H9 (cell line): ENCODE measurements at regions not wholly inside any gene's neighbourhood (a gene's known extent, or its start where the extent isn't known, plus 50 kb on each side); places are given as distances from the start of the nearest gene placed in this dataset.

Experiments
- DNase-seq: peaks from one replicate; pipeline ENCODE4 v3.0.0-alpha.2; 2017
- H2AFZ ChIP-seq: one replicate; pipeline ENCODE4 v1.6.1; 2013; ENCODE audit warnings: mild to moderate bottlenecking, low read length, control low read depth, moderate library complexity
- H2AK5ac ChIP-seq: 2 replicates; pipeline ENCODE4 v1.6.1; 2013; ENCODE audit warnings: low read length, control low read depth, mixed read lengths; ENCODE audit not compliant: insufficient read length
- H2BK120ac ChIP-seq: one replicate; pipeline ENCODE4 v1.6.1; 2013; ENCODE audit warnings: low read depth, mild to moderate bottlenecking, low read length, control low read depth, inconsistent platforms; ENCODE audit not compliant: poor library complexity, severe bottlenecking
- H2BK12ac ChIP-seq: 2 replicates; pipeline ENCODE4 v1.6.1; 2013; ENCODE audit warnings: low read length, control low read depth, mixed read lengths, low read depth; ENCODE audit not compliant: insufficient read length
- H2BK15ac ChIP-seq: 2 replicates; pipeline ENCODE4 v1.6.1; 2013; ENCODE audit warnings: low read depth, low read length, control low read depth
- H2BK20ac ChIP-seq: one replicate; pipeline ENCODE4 v1.6.1; 2013; ENCODE audit warnings: low read depth, mild to moderate bottlenecking, low read length, control low read depth, inconsistent platforms; ENCODE audit not compliant: poor library complexity, severe bottlenecking
- H2BK5ac ChIP-seq: 2 replicates; pipeline ENCODE4 v1.6.1; 2013; ENCODE audit warnings: low read length, control low read depth, mixed read lengths; ENCODE audit not compliant: insufficient read length
- H3K14ac ChIP-seq: 2 replicates; pipeline ENCODE4 v1.6.1; 2013; ENCODE audit warnings: low read length, control low read depth; ENCODE audit not compliant: insufficient read depth
- H3K18ac ChIP-seq: 2 replicates; pipeline ENCODE4 v1.6.1; 2013; ENCODE audit warnings: low read depth, mild to moderate bottlenecking, mixed read lengths, low read length, control low read depth; ENCODE audit not compliant: insufficient read length
- H3K23ac ChIP-seq: 2 replicates; pipeline ENCODE4 v1.6.1; 2013; ENCODE audit warnings: low read length, control low read depth, mixed read lengths, low read depth; ENCODE audit not compliant: insufficient read length
- H3K23me2 ChIP-seq: 2 replicates; pipeline ENCODE4 v1.6.1; 2013; ENCODE audit warnings: low read depth, mild to moderate bottlenecking, mixed read lengths, low read length, control low read depth; ENCODE audit not compliant: insufficient read length, poor library complexity, severe bottlenecking
- H3K27ac ChIP-seq: 2 replicates; pipeline ENCODE4 v1.5.1; 2013; ENCODE audit warnings: low read length, control low read depth, mixed read lengths, low read depth; ENCODE audit not compliant: insufficient read length
- H3K27me3 ChIP-seq: 2 replicates; pipeline ENCODE4 v1.6.1; 2013; ENCODE audit warnings: low read length, control low read depth, inconsistent platforms; ENCODE audit not compliant: insufficient read depth
- H3K4ac ChIP-seq: 2 replicates; pipeline ENCODE4 v1.6.1; 2013; ENCODE audit warnings: low read depth, mild to moderate bottlenecking, control low read depth, inconsistent platforms, low read length, moderate library complexity
- H3K4me1 ChIP-seq: 2 replicates; pipeline ENCODE4 v1.6.1; 2013; ENCODE audit warnings: low read length, control low read depth, inconsistent platforms; ENCODE audit not compliant: insufficient read depth
- H3K4me2 ChIP-seq: 2 replicates; pipeline ENCODE4 v1.6.1; 2013; ENCODE audit warnings: low read length, control low read depth, mixed read lengths; ENCODE audit not compliant: insufficient read length, insufficient read depth
- H3K56ac ChIP-seq: 2 replicates; pipeline ENCODE4 v1.6.1; 2013; ENCODE audit warnings: low read depth, mild to moderate bottlenecking, mixed read lengths, low read length, control low read depth; ENCODE audit not compliant: insufficient read length
- H3K79me1 ChIP-seq: 2 replicates; pipeline ENCODE4 v1.6.1; 2013; ENCODE audit warnings: low read depth, mild to moderate bottlenecking, moderate library complexity, low read length, control low read depth, inconsistent platforms; ENCODE audit not compliant: insufficient read depth, poor library complexity, severe bottlenecking
- H3K79me2 ChIP-seq: 2 replicates; pipeline ENCODE4 v1.6.1; 2013; ENCODE audit warnings: low read length, control low read depth, inconsistent platforms; ENCODE audit not compliant: insufficient read depth
- H3K9ac ChIP-seq: 2 replicates; pipeline ENCODE4 v1.6.1; 2013; ENCODE audit warnings: low read length, control low read depth, mixed read lengths; ENCODE audit not compliant: insufficient read length; ENCODE audit errors: extremely low read depth
- H3K9me3 ChIP-seq: one replicate; pipeline ENCODE4 v1.6.1; 2013; ENCODE audit warnings: low read depth, low read length, inconsistent platforms; ENCODE audit not compliant: control insufficient read depth
- H3T11ph ChIP-seq: one replicate; pipeline ENCODE4 v1.6.1; 2013; ENCODE audit warnings: mild to moderate bottlenecking, low read length, control low read depth, inconsistent platforms
- H4K20me1 ChIP-seq: one replicate; pipeline ENCODE4 v1.6.1; 2013; ENCODE audit not compliant: control insufficient read depth, insufficient read length, insufficient read depth
- H4K5ac ChIP-seq: 2 replicates; pipeline ENCODE4 v1.6.1; 2013; ENCODE audit warnings: low read depth, mild to moderate bottlenecking, mixed read lengths, low read length, control low read depth; ENCODE audit not compliant: insufficient read length
- H4K8ac ChIP-seq: replicated peaks from 2 replicates; pipeline ENCODE4 v1.6.1; 2013; ENCODE audit warnings: low read length, control low read depth, mixed read lengths, low read depth; ENCODE audit not compliant: insufficient read length
- H4K91ac ChIP-seq: 2 replicates; pipeline ENCODE4 v1.6.1; 2013; ENCODE audit warnings: low read depth, mild to moderate bottlenecking, moderate library complexity, mixed read lengths, low read length, control low read depth; ENCODE audit not compliant: insufficient read length
- H3K27ac Mint-ChIP-seq, 3 experiments: 2 replicates in 2 of 3; 3 replicates in 1 of 3; pipeline ENCODE4 v1.8.0; 2020 to 2021; ENCODE audit warnings: mixed read lengths in 3 of 3, mild to moderate bottlenecking in 1 of 3, moderate library complexity in 1 of 3
- H3K27me3 Mint-ChIP-seq: 2 replicates; pipeline ENCODE4 v1.8.0; 2021; ENCODE audit warnings: low read depth, mild to moderate bottlenecking, moderate library complexity, mixed read lengths
- H3K36me3 Mint-ChIP-seq, 3 experiments: 2 replicates in 2 of 3; 3 replicates in 1 of 3; pipeline ENCODE4 v1.8.0; 2020 to 2021; ENCODE audit warnings: low read depth in 3 of 3, mixed read lengths in 3 of 3; ENCODE audit not compliant: insufficient read depth in 1 of 3
- H3K4me1 Mint-ChIP-seq, 2 experiments: 2 replicates each; pipeline ENCODE4 v1.8.0; 2020; ENCODE audit warnings: mixed read lengths in 2 of 2
- H3K4me3 Mint-ChIP-seq, 2 experiments: 2 replicates in 1 of 2; 3 replicates in 1 of 2; pipeline ENCODE4 v1.8.0; 2020 to 2021; ENCODE audit warnings: mild to moderate bottlenecking in 2 of 2, mixed read lengths in 2 of 2, moderate library complexity in 1 of 2
- H3K9me3 Mint-ChIP-seq, 2 experiments: 2 replicates in 1 of 2; 3 replicates in 1 of 2; pipeline ENCODE4 v1.8.0; 2020; ENCODE audit warnings: mild to moderate bottlenecking in 2 of 2, mixed read lengths in 2 of 2, moderate library complexity in 1 of 2
- WGBS: extraction: QIAGEN DNeasy Blood & Tissue Kit; methylation state at CpG from one replicate; pipeline ENCODE4 v1.1.7; 2013; ENCODE audit warnings: missing lambda C conversion rate, low lambda C conversion rate, mixed read lengths; ENCODE audit not compliant: insufficient read length; ENCODE audit errors: extremely low coverage; 5-methylcytosine and 5-hydroxymethylcytosine counted together
- TF ChIP-seq, protein P1 (sequence below): fragments of 200-600 bp; sonication (generic); conservative IDR thresholded peaks from 3 replicates; pipeline ENCODE4 v1.8.0; 2021; ENCODE audit warnings: antibody characterized with exemption, mild to moderate bottlenecking

DNA sequence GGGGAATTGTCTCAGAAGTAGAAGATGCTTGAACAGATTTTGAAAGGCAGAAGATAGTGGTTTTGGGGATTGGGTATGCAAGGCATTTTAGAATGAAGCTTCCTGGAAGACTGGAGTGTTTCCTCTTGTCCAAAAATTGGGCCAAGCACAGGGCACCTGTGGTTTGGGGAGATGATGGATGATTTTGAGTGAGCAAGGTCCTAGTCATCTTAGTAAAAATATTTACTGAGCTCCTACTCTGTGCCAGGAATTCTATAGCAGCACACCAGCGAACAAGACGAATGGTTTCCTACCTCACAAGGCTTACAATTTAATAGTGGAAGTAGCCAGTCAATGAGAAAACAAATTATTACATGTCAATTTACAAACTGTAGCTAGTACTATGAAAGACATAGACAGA, 484.4 kb upstream of the KIF2A start:
- Histone ChIP-seq H3T11ph (no peak overlapping the region), H3K79me2 (no peaks in the 10 kb centered on the region), H3K9ac (no peak overlapping the region), H3K18ac (no peak overlapping the region), H3K4me1 (no peaks in the 10 kb centered on the region; the same call in 1 of the 2 replicates), H3K4ac (no peak overlapping the region), H3K56ac (no peak overlapping the region), H2BK120ac (no peak overlapping the region), H4K20me1 (no peaks in the 10 kb centered on the region), H3K4me2 (no peak overlapping the region), H2BK5ac (no peak overlapping the region), H2AK5ac (no peak overlapping the region), H3K23ac (no peak overlapping the region), H3K14ac (no peak overlapping the region), H4K91ac (no peak overlapping the region), H2BK12ac (no peak overlapping the region), H2AFZ (no peak overlapping the region), H2BK15ac (no peak overlapping the region), H3K27ac (no peak overlapping the region), H4K8ac (no peak overlapping the region), H3K9me3 (no peaks in the 10 kb centered on the region), H2BK20ac (no peak overlapping the region), H4K5ac (no peak overlapping the region), H3K27me3 (no peaks in the 10 kb centered on the region), H3K23me2 (no peaks in the 10 kb centered on the region), H3K79me1 (no peaks in the 10 kb centered on the region)
- no CpG with 5 or more reads among the region's 2 CpGs for WGBS
- Mint-ChIP-seq H3K9me3 (no peaks in the 10 kb centered on the region), H3K4me1 (peaks cover 22 to 24% of the 10 kb centered on the region in 2 experiments), H3K27me3 (no peaks in the 10 kb centered on the region), H3K27ac (no peak overlapping the region; a peak in 2 of 7 replicates), H3K36me3 (no peaks in the 10 kb centered on the region; a peak in 1 of 7 replicates), H3K4me3 (no peak overlapping the region)
- TF ChIP-seq, protein P1, sequence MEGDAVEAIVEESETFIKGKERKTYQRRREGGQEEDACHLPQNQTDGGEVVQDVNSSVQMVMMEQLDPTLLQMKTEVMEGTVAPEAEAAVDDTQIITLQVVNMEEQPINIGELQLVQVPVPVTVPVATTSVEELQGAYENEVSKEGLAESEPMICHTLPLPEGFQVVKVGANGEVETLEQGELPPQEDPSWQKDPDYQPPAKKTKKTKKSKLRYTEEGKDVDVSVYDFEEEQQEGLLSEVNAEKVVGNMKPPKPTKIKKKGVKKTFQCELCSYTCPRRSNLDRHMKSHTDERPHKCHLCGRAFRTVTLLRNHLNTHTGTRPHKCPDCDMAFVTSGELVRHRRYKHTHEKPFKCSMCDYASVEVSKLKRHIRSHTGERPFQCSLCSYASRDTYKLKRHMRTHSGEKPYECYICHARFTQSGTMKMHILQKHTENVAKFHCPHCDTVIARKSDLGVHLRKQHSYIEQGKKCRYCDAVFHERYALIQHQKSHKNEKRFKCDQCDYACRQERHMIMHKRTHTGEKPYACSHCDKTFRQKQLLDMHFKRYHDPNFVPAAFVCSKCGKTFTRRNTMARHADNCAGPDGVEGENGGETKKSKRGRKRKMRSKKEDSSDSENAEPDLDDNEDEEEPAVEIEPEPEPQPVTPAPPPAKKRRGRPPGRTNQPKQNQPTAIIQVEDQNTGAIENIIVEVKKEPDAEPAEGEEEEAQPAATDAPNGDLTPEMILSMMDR: no peak
- DNase-seq: no peak
